ENCODE measurements at regions not wholly inside any gene's neighbourhood (a gene's known extent, or its start where the extent isn't known, plus 50 kb on each side); places are given as distances from the start of the nearest gene placed in this dataset.
"Not testable (repeated sequence)": the region's sequence is repeated elsewhere in the genome, so short reads cannot be mapped to it uniquely, and the experiment has no call there.

- not testable (repeated sequence) for DNase-seq (ENCODE audit: low read depth in 2 of 2, low spot score in 1 of 2)
These were observed 74.7 kb upstream of the ATL2 start for GRCh38 chr2:38451778-38452177.

DNA sequence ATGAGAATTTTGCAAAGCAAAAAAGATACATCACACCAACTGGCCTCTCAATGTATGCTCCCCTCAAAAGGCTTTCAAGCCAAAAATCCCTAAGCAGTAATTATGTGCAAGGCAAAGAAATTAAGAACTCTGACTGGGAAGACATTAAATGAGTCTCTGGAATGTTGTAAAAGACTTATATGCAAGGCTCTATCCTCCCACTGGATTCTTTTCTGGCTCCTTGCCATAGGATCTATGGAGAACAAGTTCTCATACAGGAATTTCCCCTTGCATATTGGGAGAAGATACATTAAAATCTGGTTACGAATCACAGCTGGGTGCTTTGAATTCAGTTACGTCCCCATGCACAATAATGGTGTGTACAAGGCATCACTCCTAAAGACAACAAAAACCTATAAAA, 73.4 kb upstream of the ATL2 start:
- DNase-seq (ENCODE audit: low read depth in 2 of 2, low spot score in 1 of 2): no peak

DNA sequence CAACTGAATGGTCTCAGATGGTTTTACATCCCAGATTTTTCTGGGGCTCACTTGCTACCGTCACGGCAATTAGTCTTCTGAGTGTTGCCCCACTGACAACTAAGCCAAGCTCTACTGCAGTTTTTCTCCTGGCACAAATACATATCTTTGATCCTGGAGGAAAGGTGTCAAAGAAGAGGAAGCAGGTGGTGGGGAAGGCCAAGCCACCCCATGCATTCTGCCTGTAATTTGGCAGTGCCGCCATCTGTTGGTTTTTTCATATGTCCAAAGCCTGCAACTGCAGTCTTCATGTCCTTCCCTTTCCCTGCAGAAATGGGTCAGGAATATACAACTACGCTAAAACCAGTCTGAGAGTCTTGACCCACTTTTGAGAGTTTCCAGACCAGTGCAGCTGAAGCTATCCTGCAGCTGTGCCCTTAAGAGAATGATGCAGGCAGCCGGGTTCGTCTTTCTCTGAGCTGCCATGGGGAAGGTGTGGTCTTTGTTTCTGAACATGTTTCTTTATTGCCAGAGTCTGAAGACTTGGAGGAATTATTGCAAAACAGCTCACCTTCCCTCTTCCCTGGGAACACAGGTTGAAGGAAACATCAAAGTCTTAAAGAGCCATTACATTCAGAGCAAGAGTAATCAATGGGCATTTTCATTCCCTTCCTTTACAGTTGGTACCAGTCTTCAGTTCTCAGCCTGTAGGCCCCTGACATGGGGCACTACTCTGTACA, 71.8 kb upstream of the ATL2 start:
- no peak for DNase-seq (ENCODE audit: low read depth in 2 of 2, low spot score in 1 of 2)

- DNase-seq (ENCODE audit: low read depth in 2 of 2, low spot score in 1 of 2): no peak
These were observed 70.0 kb upstream of the ATL2 start for GRCh38 chr2:38446906-38447561.

DNA sequence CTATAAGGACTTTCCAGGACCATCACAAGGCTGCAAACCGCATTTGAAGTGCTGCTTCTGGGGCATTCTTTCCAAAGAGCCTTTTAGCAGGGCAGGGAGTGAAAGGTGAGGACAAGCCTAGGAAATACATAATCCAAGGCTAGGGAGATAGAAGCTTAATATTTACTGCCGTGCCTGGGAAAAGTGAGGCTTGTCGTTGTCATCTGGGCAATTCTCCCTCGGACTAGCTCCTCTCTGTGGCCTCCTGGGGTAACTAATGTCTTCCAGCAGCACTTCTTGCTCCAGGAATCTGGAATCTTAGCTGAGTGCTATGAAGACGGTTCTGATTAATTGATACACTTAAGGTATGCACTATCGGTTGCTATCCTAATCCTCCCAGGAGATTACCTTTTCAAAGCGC, 69.3 kb upstream of the ATL2 start:
- DNase-seq (ENCODE audit: low read depth in 2 of 2, low spot score in 1 of 2): no peak

GRCh38 chr2:38444247-38444646, 67.2 kb upstream of the ATL2 start:
- DNase-seq (ENCODE audit: low read depth in 2 of 2, low spot score in 1 of 2): no peak

DNA sequence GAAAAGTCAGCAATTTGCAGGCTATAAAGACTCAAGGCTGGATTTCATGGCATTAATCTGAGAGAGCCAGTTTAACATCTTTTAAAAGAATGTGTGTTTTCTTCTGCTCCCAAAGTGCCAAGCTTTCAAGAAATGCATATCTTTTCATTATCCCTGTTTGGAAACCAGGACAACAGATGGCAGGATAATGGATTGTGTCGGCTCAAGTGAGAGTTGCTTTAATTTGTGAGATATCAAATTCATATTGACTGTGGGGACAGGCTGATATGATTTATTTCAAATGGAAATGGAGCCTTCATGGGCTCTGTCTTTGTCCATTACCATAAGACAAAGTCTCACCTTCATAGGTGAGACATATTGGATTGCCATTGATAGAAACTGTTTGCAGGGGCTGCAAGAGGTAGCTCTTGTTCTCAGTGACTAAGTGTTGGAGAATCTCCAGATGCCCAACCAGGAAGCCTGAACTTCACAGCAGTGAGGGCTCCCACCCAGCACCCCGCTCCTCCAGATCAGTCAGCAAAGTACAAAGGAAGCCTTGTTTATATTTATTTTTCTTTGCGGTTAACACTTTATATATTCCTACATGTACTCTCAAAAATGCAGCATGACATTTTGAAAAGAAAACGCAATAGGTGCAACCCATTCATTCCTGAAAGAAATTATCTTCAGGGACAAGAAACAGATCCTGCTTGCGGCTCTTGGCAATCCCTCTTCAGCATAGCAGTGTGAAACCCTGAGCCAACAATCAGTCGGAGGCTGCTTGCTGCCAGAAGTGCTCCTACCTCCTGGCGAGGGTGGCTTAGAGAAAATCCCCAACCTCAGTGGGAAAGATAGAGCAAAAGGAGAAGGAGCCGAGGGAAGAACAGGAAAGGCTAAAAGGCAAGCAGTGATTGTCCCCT, 65.8 kb upstream of the ATL2 start:
- no peak for DNase-seq (ENCODE audit: low read depth in 2 of 2, low spot score in 1 of 2)

- no peak for DNase-seq (ENCODE audit: low read depth in 2 of 2, low spot score in 1 of 2)
These were observed 64.3 kb upstream of the ATL2 start for GRCh38 chr2:38441346-38441745.

- DNase-seq (ENCODE audit: low read depth in 2 of 2, low spot score in 1 of 2): no peak
These were observed 63.6 kb upstream of the ATL2 start for GRCh38 chr2:38440655-38441054.

DNA sequence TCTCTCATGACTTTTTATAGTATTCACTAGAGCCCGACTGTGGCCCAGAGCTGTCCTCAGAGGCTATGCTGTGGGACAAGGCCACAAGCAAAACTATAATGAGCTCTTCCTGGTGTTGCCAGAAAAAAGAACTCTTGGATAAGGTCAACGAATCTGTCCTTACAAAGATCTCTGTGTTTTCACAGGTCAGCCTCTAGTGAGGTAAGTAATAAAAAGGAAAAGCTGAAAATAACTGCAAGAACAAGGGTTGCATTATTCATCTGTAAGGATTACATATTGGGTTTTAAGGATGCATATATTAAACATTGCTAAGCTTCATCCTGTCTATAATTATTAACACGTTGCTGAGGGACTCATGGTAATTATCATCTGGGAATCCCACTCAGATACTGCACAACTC, 62.8 kb upstream of the ATL2 start:
- DNase-seq (ENCODE audit: low read depth in 2 of 2, low spot score in 1 of 2): no peak

- DNase-seq (ENCODE audit: low read depth in 2 of 2, low spot score in 1 of 2): no peak
These were observed 62.0 kb upstream of the ATL2 start for GRCh38 chr2:38438883-38439612.

- no peak for DNase-seq (ENCODE audit: low read depth in 2 of 2, low spot score in 1 of 2)
These were observed 61.2 kb upstream of the ATL2 start for GRCh38 chr2:38438133-38438882.

DNA sequence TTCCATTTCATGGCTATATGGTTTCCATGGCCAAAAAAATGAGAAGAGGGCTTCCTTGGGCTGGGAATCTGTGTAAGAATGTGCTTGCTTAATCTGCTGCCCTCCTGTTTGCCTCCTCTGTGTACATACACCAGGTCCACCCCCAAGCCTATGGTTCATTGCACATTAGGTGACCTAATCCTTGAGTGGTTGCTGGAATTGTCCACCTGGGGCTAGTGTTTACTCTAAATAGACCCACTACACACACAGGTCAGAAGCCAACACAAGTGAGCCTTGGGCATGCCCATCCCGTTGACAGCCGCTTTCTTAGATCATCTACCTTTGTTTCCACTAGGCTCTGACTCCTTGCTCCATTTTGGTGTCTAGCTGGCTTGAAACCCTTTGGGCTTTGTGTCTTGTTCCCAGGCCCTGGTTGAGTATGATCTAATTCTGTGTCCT, 59.2 kb upstream of the ATL2 start:
- no peak for DNase-seq (ENCODE audit: low read depth in 2 of 2, low spot score in 1 of 2)

GRCh38 chr2:38435775-38436174, 58.7 kb upstream of the ATL2 start:
- no peak for DNase-seq (ENCODE audit: low read depth in 2 of 2, low spot score in 1 of 2)

- DNase-seq (ENCODE audit: low read depth in 2 of 2, low spot score in 1 of 2): no peak
These were observed 57.5 kb upstream of the ATL2 start for GRCh38 chr2:38434595-38434994.

GRCh38 chr2:38433607-38433975, 56.5 kb upstream of the ATL2 start:
- DNase-seq (ENCODE audit: low read depth in 2 of 2, low spot score in 1 of 2): no peak

DNA sequence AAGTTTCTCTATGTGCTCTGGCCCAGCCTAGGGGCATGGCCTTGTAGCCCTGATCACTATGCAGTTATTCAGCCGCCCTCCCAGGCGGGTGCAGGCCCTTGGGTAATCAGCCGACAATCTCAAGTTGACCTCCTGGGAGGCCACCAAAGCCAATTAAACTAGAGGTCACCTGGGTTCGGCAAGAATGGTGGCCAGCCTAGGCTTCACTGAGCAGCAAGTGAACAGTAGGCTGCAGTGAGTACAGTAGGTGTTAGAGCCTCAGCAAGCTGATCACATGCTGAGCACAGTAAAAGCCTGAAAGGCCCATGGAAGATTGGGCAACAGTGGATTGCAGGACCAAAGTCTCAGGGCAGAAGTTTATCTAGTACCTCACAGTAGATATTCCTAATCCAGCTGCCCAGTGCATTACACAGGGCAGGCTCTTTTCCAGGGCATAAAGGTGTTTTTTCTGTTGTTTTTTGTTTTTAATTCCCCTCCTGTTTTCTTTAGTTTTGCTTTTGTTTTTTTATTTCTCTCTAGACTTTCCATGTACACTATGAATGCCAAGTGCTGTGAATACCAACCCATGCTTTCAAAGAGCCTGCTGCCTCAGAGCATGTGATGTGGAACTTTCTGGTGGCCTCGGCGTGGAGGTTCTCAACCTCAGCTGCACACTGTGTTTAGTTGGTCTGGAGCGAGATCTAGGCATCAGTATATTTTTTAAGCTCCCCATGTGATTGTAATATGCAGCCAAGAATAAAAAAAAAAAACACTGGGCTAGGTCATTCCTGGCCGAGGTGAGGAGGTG, 55.9 kb upstream of the ATL2 start:
- no peak for DNase-seq (ENCODE audit: low read depth in 2 of 2, low spot score in 1 of 2)

- no peak for DNase-seq (ENCODE audit: low read depth in 2 of 2, low spot score in 1 of 2)
These were observed 53.6 kb upstream of the ATL2 start for GRCh38 chr2:38430597-38431207.

GRCh38 chr2:38430196-38430595, 53.1 kb upstream of the ATL2 start:
- no peak for DNase-seq (ENCODE audit: low read depth in 2 of 2, low spot score in 1 of 2)

Data from stimulated activated CD8-positive, alpha-beta memory T cell treated with anti-CD3 and anti-CD28 coated beads, Interleukin-4, amount 100 ng/mL, for 1 hour (primary cell).